NOMO-1 treated with DMSO at 0.1 percent for 48 hours (cell line): ENCODE measurements at regions not wholly inside any gene's neighbourhood (a gene's known extent, or its start where the extent isn't known, plus 50 kb on each side); places are given as distances from the start of the nearest gene placed in this dataset.

Source experiments
- DNase-seq: peaks from one replicate; lab custom pipeline; 2025; ENCODE audit not compliant: unreplicated experiment; lab: John Stamatoyannopoulos, UW

DNA sequence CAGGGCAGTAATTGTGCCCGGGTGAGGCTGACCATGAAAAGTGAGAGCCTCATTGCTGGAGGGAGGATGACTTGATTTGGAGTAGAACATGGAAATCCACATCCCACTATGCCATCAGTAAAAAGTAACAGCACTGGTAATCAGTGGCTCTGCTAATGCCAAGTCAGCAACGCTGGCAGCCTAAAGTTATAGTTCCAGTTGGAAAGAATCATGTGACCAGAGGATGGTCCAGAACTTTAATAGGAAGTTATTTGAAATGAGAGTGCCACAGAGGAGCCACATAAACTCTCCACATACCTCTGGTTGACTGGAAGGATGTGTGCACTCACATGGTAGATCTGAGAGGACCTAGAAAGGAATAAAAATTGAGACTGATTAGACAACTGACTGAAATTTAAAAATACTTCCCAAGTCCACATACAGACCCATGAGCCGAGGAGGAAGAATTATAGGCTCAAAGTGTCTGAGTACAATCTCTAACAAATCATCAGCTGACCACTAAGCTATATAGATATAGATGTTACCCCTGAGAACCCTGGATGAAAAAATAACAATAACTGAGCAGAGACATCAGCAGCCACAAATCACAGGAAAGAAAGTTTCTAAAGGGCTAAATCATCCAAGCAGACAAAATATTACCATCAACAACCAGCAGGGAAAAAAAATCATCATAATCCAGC lies 346.8 kb downstream of the STK39 start:
- no peak for DNase-seq

DNA sequence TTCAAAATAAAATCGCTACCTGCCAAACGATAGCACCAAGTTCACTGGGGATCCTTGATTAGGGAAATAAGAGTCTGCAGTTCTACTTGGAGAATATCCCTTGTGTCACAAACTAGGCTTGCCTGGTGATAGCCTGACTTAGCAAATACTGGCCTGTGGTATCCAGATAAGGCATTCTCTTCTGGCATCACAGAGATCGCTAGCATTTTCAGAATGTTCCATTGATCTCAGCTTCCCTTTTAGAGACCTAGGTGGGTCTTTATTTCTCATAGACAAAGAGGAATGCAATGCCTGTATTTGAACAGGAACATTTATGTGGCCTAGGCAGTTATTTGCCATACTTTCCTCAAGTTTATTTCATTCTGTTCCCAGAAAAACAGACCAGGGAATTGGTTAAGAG lies 349.1 kb downstream of the STK39 start:
- DNase-seq, result no peak

DNA sequence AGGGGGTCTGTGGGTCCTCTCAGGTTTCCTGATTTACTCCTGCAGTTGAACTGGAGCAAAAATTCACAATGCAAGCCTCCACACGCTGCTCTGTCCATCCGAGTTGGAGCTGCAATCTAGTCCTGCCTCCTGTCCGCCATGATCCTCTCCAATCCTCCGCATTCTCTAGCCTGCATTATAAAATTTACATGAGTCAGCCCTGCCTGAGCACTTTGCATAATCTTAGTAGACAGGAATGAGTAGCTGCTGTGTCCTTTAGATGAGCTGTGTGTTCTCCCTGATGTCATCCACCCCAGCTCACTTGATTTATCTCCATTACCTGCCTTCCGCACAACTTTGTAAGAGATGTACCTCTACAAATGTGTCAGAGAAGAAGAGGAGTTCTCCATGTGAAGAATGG lies 355.6 kb downstream of the STK39 start:
- DNase-seq, result no peak

DNA sequence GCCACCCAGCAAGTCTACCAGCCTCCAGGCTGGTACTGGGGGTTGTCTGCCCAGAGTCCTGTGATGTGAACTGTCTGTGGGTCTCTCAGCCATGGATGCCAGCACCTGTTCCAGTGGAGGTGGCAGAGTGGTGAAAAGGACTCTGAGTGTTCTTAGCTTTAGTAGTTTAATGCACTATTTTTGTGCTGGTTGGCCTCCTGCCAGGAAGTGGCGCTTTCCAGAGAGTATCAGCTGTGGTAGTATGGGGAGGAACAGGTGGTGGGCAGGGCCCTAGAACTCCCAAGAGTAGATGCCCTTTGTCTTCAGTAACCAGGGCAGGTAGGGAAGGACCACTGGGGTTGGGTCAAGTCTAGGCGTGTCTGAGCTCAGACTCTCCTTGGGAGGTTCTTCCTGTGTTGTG lies 356.7 kb downstream of the STK39 start:
- DNase-seq, result no peak

DNA sequence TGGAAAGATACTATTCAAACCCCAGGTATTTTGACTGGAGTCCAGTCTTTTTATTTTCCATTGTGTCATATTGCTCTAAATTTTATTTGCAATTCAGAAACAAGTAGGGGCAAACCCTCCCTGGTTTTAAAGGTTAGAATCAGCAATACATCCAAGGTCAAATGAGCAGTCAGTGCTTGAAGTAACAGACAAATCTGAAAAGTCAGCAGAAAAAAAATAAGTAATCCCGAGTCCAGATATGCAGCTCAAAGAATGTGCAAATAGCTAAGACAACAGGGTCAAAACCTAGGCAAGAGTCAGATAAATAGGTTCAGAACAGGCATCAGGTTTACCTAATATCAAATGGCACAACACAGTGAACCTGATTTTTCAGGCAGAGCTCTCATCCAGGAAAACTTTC lies 367.0 kb downstream of the STK39 start:
- no peak for DNase-seq

DNA sequence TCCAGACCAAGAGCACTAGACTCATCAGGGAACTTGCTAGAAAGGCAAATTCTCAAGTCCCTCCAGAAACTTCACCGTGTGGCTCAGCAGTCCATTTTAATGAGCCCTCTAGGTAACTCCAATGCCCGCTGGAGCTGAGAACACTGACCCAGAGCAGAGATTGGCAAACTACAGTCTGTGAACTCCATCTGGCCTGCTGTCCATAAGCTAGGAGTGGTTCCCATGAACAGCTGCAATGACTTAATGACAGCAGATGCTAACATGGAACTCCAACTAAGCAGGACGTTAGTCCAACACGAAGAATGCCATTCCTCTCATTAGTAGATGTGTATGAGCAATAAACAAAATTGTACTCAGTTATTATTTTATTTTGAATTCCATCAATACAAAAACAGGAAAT lies 371.9 kb downstream of the STK39 start:
- DNase-seq, result no peak

GRCh38 chr2:167874812-167875211 lies 372.6 kb downstream of the STK39 start:
- DNase-seq, result no peak

GRCh38 chr2:167871286-167871685 lies 376.1 kb downstream of the STK39 start:
- no peak for DNase-seq

- DNase-seq, result no peak
Observed at GRCh38 chr2:167869200-167869599, 378.2 kb downstream of the STK39 start.

- DNase-seq, result no peak
Observed at GRCh38 chr2:167863377-167863776, 384.0 kb downstream of the STK39 start.

GRCh38 chr2:167862782-167863181 lies 384.6 kb downstream of the STK39 start:
- DNase-seq, result no peak

DNA sequence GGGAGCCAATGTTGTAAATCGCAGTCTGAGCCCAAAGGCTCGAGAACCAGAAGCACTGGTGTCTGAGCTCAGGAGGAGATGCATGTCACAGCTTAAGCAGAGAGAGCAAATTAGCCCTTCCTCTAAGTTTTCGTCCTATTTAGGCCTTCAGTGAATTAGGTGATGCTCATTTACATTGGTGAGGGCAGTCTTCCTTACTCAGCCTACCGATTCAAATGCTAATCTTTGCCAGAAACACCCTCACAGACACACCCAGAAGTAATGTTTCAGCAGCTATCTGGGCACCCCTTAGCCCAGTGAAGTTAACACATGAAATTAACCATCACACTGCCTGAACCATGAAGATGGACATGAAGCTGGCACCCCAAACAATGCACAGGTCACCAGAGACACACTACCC lies 385.1 kb downstream of the STK39 start:
- no peak for DNase-seq

DNA sequence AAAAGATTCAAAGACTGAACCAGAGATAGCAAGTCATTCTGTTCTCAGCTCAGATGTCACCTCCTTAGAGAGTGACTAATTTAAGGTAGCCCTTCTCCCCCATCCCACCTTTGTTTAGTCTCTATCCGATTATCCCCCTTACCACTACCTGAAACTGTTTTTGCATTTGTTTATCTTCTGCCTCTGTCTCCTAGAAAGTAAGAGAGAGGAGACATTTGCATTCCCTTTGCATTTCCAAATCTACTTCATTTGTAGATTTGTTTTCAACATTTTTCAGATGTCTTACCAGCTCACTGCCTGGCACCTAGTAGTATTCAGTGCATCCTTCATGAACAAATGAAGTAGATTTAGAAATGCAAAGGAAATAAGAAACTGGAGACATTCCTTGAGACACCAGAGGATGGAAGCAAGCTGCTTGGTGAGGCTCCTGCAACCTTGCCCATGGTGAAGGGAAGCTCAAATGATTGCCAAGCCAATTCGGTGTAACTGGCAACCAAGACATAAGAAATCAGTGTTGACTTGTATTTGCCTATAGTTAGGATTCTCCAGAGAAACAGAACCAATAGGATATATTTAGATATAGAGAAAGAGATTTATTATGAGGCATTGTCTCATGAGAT lies 385.7 kb downstream of the STK39 start:
- no peak for DNase-seq

GRCh38 chr2:167860082-167860481 lies 387.3 kb downstream of the STK39 start:
- no peak for DNase-seq

DNA sequence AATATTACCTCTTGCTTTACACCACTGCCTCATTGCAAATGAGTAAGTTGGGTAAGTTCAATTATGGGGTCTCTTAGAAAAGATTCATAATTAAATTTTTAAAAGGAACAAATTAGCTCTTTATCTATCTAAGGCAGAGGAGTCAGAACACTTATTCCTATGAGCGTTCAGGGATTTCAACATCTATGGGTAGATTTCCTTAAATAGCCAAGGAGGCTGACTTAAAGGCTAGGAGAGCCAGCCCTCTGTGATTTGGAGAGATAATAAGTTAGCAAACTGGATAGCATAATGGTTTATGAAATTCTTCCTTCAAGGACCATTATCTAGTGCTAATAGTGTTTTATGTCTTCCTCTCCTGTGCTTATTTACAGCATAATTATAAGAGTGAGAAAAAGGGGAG lies 387.7 kb downstream of the STK39 start:
- DNase-seq, result no peak

DNA sequence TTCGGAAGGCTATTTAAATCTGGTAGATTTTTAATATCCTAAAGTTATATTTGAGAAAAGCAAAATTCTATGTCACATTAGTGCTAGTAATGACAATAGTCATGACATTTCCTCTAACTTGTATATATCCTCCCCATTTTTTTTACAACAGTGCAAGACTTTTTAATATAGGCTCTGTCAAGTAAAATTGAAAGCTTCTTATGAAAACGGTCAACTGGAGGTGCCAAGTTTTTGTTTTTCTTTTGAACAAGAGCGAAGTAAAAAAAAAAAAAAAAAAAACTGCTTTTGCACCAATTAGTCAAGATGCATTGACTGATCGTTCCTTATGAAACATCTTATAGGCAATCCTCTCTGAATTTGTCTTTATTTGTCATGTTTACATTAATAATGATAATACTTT lies 389.3 kb downstream of the STK39 start:
- no peak for DNase-seq

GRCh38 chr2:167857416-167857815 lies 390.0 kb downstream of the STK39 start:
- DNase-seq, result no peak

DNA sequence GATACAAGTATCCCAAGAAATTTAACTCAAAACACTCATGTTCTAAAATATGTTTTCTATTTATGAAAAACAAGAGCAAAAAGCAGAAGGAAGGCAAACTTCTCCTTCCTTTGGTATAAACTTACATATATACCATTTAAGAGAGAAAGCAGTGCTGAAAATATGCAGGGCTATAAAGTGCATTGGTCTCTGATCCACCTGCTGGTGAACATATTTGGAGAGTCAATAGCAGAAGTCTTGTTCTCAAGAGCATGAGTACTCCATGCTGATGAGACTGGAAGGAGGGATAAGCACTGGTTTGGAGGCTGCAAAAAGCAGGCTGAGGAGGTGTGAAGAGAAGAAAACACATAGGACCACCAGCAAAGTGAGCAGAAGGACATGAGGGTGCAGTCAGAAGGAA lies 391.2 kb downstream of the STK39 start:
- no peak for DNase-seq

DNA sequence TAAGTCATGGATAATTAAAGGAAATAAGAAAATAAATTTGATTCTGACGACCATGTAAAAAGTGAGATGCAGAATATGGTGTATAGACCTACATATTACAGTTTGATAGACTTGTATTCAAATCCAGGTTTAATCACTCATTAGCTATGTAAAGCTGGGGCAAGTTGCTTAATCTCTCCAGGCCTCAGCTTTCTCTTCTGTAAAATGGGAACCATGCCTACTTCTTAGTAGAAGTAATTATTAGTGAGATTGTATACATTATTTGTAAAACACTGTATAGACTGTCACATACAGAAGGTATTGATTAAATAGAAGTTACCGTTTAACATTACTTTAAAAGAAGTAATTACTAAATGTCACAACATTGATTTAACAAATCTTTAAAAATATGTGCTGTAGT lies 392.2 kb downstream of the STK39 start:
- DNase-seq, result no peak

- no peak for DNase-seq
Observed at GRCh38 chr2:167853717-167854116, 393.7 kb downstream of the STK39 start.

- DNase-seq, result no peak
Observed at GRCh38 chr2:167851876-167852275, 395.5 kb downstream of the STK39 start.

DNA sequence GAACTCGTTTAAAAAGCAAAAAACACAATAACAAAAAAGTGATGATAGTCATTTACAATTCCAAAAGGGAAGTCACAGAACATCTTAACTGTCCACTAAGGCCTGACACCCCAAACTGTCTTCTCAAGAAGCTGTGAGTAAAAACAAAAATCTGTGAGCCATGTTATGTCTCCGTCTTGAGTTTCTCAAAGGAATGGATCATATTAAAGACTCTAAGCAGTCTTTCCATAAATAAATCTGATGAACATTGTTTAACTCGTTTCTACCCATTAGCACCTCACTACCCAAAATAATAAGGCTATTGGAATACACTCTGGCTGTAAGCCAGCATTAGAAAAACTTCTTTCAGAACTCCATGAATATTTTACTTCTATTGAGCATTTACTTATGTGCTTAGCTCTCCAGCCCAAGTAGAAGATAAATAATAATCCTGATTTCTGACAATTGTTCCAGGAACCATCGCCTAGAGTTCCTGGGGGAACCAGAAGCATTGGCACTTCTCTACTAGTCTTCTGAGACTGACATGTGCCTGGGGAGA lies 396.0 kb downstream of the STK39 start:
- DNase-seq, result no peak
